Hematopoietic multipotent progenitor cell treated with erythropoietin and hydrocortisone succinate and interleukin-3 and kit ligand, for 8 days (in vitro differentiated cells): ENCODE measurements at regions not wholly inside any gene's neighbourhood (a gene's known extent, or its start where the extent isn't known, plus 50 kb on each side); places are given as distances from the start of the nearest gene placed in this dataset.

Source experiments
- DNase-seq: peaks from one replicate; pipeline ENCODE4 v3.0.0-alpha.2; 2015

DNA sequence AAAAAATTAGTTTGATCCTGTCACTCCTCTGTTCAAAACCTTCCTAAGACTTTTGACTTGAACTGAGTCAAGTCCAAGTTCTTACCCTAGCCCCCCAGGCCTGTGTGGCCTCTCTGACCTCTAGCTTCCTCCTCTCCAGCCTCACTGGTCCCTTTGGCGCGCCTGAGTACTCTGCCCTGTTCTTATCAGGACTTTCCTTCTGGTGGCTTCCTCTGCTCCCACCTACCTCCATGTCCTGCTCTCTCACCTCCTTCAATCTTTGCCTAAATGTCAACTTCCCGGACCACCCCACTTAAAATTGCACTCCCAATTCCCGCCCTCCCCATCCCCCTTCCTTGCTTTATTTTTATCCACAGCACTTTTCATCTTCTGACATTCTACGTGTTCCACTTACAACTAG is 526.1 kb upstream of the KLF4 start:
- DNase-seq: no peak

DNA sequence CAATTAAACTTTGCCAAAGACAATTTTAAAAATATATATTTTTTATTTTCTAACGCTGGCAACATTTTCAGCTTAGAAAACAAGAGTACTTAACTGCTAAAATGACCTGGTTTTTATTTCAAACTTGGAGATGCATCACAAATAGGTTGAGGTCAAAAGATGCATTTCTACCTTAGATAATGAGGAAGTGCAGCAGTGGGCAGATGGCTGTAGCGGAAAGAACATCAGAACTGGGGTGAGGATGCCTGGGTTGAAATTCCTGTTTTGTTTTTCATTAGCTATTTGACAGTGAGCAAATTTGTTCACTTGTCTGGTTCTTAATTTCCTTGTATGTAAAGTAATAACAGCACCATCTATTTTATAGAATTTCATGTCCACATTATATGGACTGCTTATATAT is 524.8 kb upstream of the KLF4 start:
- no peak for DNase-seq

DNA sequence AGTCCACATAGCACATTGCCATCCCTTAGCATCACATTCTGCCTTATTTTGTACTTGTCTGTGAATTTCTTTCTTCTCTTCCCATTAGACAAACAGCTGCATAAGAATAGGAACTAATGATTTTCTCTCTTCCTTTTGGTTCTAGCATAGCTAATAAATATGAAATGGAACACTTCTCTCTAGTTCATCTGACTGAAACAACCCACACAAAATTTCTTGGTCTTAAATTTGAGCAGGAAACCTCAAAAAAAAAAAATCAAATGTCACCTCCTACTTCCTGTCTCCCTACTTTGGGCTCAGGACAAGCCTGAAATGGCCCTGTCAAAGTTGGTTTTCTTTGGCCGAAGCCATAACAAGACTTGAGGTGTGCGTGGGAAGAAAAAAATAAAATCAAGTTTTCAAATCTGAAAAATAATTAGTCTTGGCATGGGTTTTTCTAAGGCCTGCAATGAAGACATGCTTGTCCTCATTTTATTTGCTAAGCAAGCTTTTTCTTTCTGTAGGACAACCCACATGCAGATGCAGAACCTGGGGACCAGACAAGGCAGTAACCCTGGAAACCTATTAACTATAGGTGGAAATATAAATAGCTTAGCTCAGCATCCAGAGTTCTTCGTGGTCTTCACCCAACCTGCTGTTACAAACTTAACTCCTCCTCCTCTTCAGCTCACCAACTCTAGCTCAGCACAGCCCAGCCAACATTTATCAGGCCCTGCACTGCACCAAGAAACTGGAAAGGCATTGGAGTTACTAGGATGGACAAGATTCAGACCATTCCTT is 523.5 kb upstream of the KLF4 start:
- no peak for DNase-seq

DNA sequence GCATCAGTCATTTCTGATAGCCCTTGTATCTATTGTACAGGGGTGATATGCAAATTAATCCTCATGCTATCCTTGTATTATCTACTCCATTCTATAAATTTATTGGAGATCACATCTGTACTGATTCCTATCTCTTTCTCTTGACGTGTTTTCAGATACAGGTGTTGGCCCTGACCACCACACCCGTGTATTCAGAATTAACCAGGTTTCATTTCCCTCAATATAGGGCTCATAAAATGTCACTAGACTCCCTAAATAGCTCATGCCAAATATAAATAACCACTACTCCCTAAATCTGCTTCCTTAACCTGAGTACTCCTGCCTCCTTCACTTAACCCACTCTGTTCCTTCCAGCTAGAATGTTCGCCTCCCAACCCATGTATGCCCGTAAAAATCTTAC is 522.8 kb upstream of the KLF4 start:
- DNase-seq: no peak

DNA sequence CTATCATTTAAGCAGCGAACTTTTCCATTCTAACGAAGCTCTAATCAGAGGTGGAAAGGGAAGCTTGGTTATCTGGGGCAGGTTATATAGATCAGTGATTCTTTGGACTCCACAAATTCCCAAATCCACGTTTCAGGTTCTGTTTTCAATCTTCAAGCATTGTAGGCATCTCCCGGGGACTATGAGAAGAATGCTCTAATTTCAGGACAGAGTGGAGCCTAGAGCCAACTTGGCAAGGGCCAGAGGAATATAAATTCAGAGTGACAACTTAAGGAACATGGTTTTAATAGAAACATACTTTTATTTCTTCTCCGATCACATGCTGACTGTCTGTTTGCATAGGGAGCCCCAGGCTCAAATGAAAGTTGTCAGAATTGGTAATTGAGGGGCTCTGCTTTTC is 514.0 kb upstream of the KLF4 start:
- DNase-seq: no peak

DNA sequence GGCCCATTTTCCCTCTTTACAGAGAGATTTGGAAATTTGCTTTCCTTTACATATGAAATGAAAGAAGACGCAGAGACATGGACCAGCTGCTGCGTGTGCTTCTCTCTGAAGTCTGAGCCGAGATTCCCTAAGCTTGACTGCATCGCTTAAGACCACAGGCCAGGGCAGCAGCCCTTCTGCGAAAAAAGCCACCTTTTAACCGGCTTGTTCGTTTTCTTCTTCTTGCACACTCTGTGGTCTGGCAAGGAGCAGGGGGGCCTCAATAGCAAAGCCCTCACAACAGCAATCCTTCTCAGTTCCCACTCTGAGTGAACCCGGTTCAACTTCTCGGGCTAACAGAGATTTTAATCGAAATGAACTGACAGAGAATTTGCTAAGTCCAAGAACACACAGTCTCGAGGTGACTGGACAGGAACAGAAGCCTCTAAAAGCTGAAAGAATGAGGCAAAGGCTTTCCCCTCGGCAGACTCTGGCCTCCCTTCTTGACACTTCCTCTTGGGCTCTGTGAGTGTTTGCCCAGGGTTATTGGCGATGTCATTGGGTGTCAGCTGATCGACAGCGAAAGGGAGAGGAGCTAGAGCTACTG is 512.9 kb upstream of the KLF4 start:
- no peak for DNase-seq

DNA sequence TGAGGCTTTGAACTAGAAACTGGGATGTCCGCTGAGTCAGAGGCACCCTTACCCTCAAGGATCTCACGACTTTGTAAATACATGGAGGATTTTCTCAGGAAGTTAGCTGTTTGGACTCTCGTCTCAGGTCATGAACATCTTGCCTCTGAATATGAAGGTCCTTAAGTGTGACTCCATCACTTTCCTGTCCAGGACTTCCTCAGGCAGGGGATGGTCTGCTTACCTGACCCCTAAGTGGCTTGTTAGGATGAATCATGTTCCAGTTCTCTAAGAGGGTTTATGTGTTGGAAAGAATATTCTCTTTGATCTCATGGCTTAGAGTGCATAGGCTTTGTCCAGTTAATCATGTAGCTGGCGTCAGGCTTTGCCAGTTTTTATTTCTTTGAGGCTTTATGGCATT is 511.7 kb upstream of the KLF4 start:
- no peak for DNase-seq

DNA sequence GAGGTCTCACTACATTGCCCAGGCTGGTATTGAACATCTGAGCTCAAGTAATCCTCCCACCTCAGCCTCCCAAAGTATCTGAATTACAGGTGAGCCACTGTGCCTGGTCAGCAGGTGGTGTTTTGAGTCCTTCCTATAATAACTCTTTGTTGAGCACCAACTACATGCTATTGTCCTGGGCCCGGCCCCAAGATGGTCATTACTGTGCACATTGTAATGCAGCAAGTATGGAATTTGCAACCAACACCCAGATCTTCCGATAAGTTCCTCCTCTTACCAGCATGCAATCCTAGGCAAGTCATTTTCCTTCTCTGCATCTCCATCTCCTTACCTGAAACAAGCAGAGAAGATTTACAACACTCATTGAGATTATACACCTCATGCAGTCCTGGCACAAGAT is 510.3 kb upstream of the KLF4 start:
- DNase-seq: no peak

DNA sequence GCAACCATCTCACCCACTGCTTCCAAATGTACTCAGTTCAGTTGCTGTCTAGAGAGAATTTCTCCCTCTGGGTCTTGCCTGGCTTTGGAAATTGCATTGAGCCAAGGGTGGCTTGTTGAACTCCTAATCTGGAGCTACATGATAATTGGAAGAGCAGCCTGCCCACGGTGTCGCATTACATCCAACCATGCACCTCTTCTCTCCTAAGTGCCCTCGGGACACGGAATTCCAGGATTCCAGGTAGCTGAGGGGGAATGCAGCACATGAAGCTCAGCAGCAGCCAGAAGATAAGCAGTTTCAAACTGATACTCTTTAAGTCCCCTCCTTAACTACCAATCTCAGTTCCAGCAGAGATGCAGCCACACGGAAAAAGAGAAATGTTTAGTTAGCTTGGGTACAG is 509.4 kb upstream of the KLF4 start:
- no peak for DNase-seq

DNA sequence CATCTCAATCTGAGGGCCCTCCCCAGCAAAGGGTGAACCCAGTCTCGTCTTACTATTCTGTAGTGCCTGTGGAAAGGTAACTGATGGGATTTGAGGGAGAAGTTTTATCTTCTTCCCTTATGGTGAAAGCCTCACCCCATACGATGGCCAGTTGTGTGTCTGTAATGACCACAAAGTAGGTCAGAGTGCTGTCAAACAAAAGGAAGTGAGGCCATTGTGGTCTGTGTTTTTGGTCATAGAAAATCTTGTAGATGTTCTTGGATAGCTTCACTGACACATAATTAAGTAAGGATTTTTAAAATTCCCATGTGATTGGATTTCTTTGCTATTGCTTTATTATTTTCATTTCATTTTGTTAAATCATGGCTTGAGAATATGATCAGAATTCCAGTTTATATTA is 505.1 kb upstream of the KLF4 start:
- DNase-seq: no peak

DNA sequence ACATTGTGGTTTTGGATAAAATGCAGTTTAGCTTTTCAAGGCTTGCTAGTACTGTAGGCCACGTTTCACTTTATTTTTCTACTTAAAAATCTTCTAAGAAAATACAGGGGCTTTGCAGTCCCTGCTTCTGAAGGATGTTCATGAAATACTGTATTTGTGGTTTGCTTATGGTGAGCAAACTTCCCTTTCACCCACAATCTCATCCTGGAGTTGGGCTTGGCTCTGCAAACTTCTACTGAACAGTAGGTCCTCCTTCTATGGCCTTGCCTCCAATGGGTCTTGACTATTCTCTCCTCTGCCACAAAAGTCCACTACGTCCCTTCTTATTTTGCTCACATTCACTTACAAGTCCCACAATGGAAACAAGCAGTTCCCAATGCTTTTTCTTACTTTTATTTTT is 502.7 kb upstream of the KLF4 start:
- no peak for DNase-seq

DNA sequence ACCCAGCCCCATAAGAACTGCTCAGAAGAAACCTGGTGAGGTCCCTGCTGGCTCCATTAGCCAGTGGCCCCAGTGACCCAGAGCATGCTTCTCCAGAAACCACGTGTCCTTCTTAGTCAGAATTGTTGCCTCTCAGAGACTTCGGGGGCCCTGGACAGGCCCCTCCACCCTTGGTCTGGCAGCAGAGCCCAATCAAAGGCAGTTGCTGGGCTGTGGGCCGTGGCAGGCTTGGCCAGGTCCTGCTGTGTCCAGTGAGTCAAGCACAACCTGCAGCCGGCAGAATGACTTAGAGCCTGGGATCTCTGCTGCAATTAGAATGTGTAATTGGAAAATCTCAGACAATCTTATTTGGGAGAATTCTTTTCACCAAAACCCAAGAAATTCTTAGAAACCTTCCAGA is 502.0 kb upstream of the KLF4 start:
- DNase-seq: no peak

DNA sequence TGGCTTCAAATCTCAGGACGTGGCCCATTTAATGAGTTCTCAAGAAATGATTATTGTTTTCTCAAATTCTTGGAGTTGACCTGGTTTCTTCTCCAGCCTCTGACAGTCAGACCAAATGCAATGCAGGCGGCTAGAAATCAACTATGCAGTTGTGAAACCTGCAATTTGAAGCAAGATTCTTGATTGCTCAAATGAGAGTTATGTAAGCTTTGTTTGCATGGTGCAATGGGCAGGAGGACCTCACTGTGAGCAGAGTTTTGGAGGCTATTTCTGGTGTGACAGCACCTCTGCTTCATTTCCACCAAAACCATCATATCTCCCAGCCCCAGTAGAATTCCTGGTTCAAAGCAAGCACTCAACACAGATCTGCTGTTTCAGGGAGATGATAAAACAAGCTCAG is 500.0 kb upstream of the KLF4 start:
- DNase-seq: no peak

DNA sequence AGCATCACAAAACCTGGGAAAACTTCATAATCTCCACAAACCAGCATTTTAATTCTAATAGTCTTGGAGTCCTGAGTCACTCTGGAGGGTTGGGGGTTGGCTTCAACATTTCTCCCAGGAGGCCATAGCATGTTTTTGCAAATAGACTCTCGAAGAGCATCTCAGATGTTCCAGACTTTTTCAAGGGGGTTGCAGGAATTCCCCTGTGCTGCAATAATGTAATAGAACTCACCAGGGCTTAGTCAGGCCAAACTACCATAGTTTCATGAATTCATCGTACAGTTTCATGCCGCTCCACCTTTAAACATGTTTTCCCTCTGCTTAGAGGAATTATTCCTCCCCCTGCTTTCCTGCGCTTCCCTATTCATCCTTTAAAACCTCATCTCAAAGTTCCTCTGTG is 499.5 kb upstream of the KLF4 start:
- no peak for DNase-seq

DNA sequence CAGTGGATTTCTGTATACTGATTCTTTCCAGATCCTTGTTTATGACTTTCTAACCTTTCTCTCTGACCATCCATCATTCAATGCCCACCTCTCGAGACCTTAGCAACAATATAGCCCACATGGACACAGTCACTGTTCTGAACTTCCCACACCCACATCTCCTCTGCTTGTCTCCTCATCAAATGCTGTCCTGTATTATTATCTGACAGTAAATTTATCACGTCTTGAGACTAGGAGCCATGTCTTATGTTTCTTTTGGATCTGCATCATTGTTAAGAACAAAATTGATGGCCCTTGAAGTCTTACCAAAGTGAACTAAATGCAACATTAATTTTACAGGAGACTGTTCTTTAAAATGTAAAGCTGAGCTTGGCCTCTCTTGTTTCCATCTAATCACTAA is 495.4 kb upstream of the KLF4 start:
- no peak for DNase-seq

DNA sequence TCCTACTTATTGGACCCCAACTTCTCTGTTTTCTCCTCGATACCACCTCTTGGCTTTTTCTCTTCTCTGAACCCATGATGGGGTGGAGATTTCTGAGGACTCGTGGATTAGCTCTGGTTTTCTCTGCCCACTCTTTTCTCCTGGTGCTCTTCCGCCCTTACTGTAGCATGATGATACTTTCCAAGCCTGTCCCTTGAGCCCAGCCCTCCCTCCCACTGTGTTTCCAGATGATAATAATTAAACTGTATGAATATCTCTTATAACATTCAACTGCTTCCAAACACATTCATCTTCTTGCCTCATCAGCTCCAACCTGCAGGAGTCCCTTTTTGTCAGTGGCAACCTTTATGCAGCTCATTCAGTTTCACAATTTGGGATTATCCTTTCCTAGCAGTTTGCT is 494.2 kb upstream of the KLF4 start:
- DNase-seq: no peak

DNA sequence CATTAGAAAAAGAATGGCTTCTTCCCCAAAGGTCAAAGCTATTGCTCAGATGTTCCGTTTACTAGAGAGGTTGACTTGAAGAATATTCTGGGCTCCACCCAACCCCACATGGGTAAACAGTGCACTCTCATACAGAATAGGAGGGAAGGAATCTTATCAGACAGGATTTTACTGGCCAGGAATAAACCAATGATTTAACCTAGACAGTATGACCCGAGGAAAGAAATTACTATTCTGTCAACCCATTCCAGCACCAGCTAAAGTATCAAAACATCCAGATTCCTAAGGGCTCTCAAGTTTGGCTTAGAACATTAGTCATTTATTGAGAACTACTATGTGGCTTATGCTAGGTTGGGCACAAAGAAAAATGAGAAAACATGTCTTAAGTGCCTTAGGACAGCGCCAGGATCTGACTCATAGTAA is 493.6 kb upstream of the KLF4 start:
- no peak for DNase-seq

DNA sequence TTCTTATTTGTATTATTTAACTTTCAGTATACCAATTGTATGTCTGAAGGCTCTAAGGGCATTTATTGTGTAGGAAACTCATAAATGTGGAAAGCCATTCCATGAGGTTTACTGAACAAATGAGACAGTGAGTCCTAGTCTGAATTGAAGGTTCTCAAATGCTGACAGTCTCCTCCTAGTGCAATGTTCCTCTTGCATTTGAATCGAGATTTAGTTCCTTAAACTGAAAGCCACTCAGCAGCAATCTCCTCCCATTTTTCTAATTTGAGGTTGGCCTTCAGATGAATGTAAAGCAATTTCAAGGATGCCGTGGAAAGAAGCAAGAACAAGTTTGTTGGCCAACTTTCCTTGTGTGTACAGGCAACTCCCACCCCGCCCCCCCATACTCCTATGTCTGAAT is 493.2 kb upstream of the KLF4 start:
- no peak for DNase-seq

DNA sequence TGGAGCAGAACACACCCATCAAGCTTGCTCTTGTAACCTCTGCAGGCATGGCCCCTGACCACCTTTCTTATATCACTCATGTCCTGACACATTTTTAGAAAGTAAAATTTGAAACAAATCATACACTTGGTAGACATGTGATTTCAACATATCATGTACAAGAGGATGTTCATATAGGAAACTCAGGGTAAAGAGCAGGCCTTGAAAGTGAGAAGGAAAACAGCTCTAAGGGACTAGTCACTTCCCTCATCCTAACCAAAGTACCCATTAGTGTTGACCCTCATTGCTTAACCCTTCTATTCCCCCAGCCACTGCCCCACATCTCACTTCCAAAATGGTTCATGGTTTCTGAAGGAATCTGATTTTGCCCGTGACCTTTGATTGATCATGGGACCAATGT is 492.4 kb upstream of the KLF4 start:
- no peak for DNase-seq

DNA sequence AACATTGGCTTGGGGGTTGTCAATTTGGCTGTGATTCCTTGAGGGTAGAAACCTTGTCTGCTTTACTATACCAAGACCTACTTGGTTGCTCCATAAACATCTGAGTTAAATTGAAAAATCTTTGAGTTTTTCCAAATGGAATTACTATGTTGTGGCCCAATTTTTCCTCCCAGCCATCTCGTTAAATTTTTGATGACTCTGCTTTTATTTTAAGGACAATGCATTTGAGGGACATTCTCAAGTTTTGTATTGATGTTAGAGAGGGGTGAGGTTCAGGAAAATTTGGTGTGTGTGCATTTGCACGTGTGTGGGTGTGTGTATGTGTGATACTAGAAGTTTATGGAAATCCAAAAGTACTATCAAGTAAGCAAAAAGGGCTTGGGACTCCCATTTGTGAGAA is 491.4 kb upstream of the KLF4 start:
- no peak for DNase-seq

DNA sequence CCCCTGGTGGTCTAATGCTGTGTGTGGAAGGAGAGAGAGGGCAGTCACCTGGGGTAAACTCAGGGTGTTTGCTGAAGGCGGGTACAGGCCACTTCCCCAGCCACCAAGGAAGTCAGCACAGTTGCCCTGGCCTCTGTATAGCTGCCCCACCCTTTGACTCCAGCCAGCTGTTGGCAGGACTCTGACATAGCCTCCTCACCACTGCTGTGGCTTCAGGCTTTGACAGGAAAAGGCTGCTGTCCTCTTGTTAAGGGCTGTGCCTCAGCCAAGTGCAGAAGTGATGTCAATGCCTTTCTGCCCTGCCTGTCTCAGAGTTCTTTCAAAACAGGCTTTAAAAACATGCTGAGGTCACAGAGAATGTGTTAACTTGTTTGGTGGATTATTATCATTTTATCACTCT is 487.2 kb upstream of the KLF4 start:
- no peak for DNase-seq

DNA sequence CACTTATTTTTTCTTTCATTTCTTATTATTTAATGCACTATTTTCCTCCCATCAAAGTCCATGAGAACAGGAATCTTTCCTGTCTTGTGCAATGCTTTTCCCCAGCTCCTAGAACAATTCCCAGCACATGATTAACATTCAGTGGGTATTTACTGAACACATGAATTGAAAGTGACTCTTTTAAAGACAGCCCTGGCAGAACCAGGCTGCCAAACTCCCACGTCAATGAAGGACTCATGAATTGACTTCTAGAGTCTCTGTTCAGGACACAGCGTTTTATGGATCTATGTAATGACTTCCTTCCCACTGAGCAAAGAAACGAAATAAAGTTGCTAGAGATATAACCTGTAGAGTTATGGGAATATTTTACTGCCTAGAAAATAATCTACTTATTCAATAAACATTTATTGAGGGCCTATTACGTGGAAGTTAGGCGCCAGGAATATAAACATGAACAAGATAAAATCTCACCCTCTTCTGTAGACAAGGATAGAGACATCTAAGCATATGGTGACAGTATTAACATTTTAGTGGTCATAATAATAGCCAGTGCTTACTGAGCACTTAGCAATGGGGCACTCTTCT is 485.9 kb upstream of the KLF4 start:
- no peak for DNase-seq

DNA sequence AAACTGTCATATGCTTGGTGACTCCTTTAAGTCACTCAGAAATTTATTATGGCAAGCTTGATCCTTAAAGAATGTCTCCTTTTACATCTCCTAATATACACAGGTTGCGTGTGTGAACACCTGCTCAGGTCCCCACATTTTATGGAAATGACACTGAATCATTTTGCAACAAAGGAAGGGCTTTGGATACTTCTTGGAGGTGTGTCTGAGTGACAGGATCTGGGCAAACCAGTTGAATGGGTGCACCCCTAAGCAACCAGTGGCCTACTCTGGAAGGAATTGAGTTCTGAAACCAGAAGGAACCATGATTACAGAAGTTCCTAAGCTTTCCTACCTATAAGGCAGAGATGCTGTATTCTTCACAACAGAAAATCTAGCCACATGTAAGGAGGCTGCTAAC is 483.9 kb upstream of the KLF4 start:
- no peak for DNase-seq

DNA sequence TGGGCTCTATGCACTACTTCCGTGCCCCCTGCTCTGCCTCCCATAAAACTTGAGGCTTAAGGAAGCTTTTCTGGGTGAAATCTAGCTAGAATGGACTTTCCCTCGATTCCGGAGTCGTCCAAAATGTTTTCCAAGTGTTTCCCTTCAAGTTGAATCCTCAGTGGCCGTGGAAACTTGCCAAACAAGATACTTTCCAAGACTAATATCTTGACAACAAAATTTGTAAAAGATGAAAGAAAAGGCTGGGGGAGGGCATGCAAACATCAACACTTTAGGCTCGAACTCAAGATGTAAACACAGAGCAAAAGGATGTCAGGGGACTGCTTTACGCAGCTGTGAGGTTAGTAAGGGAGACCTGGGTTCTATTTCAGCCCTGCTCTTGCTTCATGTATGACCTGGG is 482.8 kb upstream of the KLF4 start:
- DNase-seq: no peak

DNA sequence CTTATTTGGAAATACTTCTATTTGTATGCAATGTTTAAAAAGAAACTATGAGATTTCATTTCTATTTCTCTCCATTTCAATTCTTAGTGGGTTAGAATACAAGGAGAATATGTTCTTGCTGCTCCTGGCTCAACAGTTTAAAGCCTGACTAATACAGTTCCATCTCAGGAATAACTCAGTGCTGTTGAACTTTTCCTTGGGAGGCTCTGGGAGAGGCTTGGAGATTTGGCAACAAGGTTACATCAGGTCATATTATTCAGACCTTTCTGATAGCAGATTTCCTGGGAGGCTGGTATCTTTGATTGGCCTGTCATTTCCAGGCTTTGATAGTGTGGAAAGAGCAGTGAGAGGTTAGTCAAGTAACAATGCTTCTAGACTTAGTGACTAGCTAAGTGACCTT is 481.7 kb upstream of the KLF4 start:
- DNase-seq: no peak
